GM12878 (cell line): ENCODE measurements at regions not wholly inside any gene's neighbourhood (a gene's known extent, or its start where the extent isn't known, plus 50 kb on each side); places are given as distances from the start of the nearest gene placed in this dataset.

Source experiments
- ATAC-seq: fragments of 200-7000 bp; cut with Tn5 transposase; 3 replicates; pipeline ENCODE4 v1.9.1; 2020; ENCODE audit warnings: mild to moderate bottlenecking, moderate library complexity
- BruUV-seq: library from RNA; stranded (reverse); fragments of 400-500 nt; replicated peaks from 2 replicates; lab custom pipeline; 2021; lab: Mats Ljungman, UMichigan
- CTCF ChIA-PET: fragments of 300-600 bp; sonication (Branson Sonifier 250); formaldehyde crosslinking; extraction: SDS; loops from one replicate; lab custom pipeline; 2021; ENCODE audit warnings: inconsistent platforms; lab: Yijun Ruan, JAX
- POLR2A ChIA-PET: fragments of 350-600 bp; formaldehyde crosslinking; extraction: SDS; loops from one replicate; lab custom pipeline; 2021; ENCODE audit warnings: inconsistent platforms; lab: Charles Lee
- RAD21 ChIA-PET: fragments of 300-600 bp; sonication (Branson Sonifier 250); formaldehyde crosslinking; loops from one replicate; lab custom pipeline; 2023; ENCODE audit warnings: antibody characterized with exemption; ENCODE audit not compliant: unreplicated experiment; lab: Charles Lee
- SMC1A ChIA-PET: fragments of 300-600 bp; sonication (Branson Sonifier 250); formaldehyde crosslinking; loops from one replicate; lab custom pipeline; 2023; ENCODE audit not compliant: unreplicated experiment, uncharacterized antibody; lab: Charles Lee
- DNase-seq: peaks from one replicate; pipeline ENCODE4 v3.0.0-alpha.2; 2011; ENCODE audit warnings: low read depth, low spot score
- FAIRE-seq: peaks from 3 replicates; lab custom pipeline; 2011; peaks lifted over from hg19 to GRCh38; lab: Jason Lieb, UNC
- H2AFZ ChIP-seq: 2 replicates; pipeline ENCODE4 v1.6.0; 2011; ENCODE audit warnings: low read depth, low read length, control low read depth; ENCODE audit not compliant: control insufficient read depth
- H3K27ac ChIP-seq: 2 replicates; pipeline ENCODE4 v1.5.1; 2011; ENCODE audit warnings: control low read depth; ENCODE audit not compliant: control insufficient read depth, insufficient read depth
- H3K27me3 ChIP-seq, 2 experiments: replicated peaks in 1 of 2; 2 replicates each; pipeline versions ENCODE4 v1.6.0 to v1.6.1; 2011; ENCODE audit warnings: low read length in 1 of 2; ENCODE audit not compliant: control insufficient read depth in 2 of 2, insufficient read depth in 2 of 2
- H3K36me3 ChIP-seq, 2 experiments: 2 replicates each; pipeline ENCODE4 v1.5.1; 2011; ENCODE audit warnings: low read length in 1 of 2; ENCODE audit not compliant: control insufficient read depth in 2 of 2, insufficient read depth in 2 of 2
- H3K4me1 ChIP-seq: 2 replicates; pipeline ENCODE4 v1.6.1; 2011; ENCODE audit warnings: mild to moderate bottlenecking, low read length, moderate library complexity, mixed read lengths; ENCODE audit not compliant: control insufficient read depth, insufficient read depth
- H3K4me2 ChIP-seq: 2 replicates; pipeline ENCODE4 v1.6.0; 2011; ENCODE audit warnings: control low read depth; ENCODE audit not compliant: control insufficient read depth, insufficient read depth
- H3K4me3 ChIP-seq: fragments of 200-600 bp; sonication (generic); 2 replicates; pipeline ENCODE4 v1.5.1; 2016
- H3K79me2 ChIP-seq: 2 replicates; pipeline ENCODE4 v1.6.0; 2011; ENCODE audit warnings: low read length; ENCODE audit not compliant: control insufficient read depth, insufficient read depth
- H3K9ac ChIP-seq: 2 replicates; pipeline ENCODE4 v1.8.0; 2011; ENCODE audit warnings: low read length, control low read depth, mixed read lengths; ENCODE audit not compliant: control insufficient read depth, insufficient read depth
- H3K9me3 ChIP-seq: replicated peaks from 3 replicates; pipeline ENCODE4 v1.5.1; 2011; ENCODE audit warnings: mild to moderate bottlenecking, low read length; ENCODE audit not compliant: control insufficient read depth, insufficient read depth
- H4K20me1 ChIP-seq: 2 replicates; pipeline ENCODE4 v1.6.0; 2011; ENCODE audit not compliant: control insufficient read depth, insufficient read depth
- BMI1 ChIP-seq: fragments of 450-650 bp; IDR thresholded peaks from 2 replicates; pipeline ENCODE4 v1.6.1; 2016; ENCODE audit warnings: mild to moderate bottlenecking, moderate library complexity, borderline replicate concordance
- CHD1 ChIP-seq: IDR thresholded peaks from 2 replicates; pipeline ENCODE4 v1.6.1; 2012; ENCODE audit warnings: low read depth, low read length, improper control_type of control experiment
- NFXL1 ChIP-seq: fragments of 450-650 bp; IDR thresholded peaks from 2 replicates; pipeline ENCODE4 v1.6.1; 2017; ENCODE audit warnings: antibody characterized with exemption, mild to moderate bottlenecking, borderline replicate concordance
- SMAD1 ChIP-seq: fragments of 450-650 bp; IDR thresholded peaks from 2 replicates; pipeline ENCODE4 v1.6.1; 2018; ENCODE audit warnings: mild to moderate bottlenecking, low read depth; ENCODE audit not compliant: partially characterized antibody
- SREBF1 ChIP-seq: IDR thresholded peaks from 2 replicates; pipeline ENCODE4 v1.6.1; 2012; ENCODE audit warnings: mild to moderate bottlenecking, low read length
- SRF ChIP-seq, 2 experiments: IDR thresholded peaks; 2 replicates each; pipeline ENCODE4 v1.6.1; 2011; ENCODE audit warnings: low read depth in 2 of 2, low read length in 2 of 2, mild to moderate bottlenecking in 1 of 2, moderate library complexity in 1 of 2
- TCF7 ChIP-seq: IDR thresholded peaks from 2 replicates; pipeline ENCODE4 v1.6.1; 2014; ENCODE audit warnings: antibody characterized with exemption, borderline replicate concordance
- ZNF217 ChIP-seq: fragments of 450-650 bp; IDR thresholded peaks from 2 replicates; pipeline ENCODE4 v1.6.1; 2017; ENCODE audit warnings: antibody characterized with exemption, mild to moderate bottlenecking
- WGBS: methylation state at CpG from one replicate; pipeline ENCODE4 v1.1.6; 2016; ENCODE audit warnings: low lambda C conversion rate; ENCODE audit not compliant: insufficient replicate concordance, insufficient coverage; ENCODE audit errors: missing lambda C conversion rate; 5-methylcytosine and 5-hydroxymethylcytosine counted together
- in situ Hi-C: fragments of 300-500 bp; cut with MboI; formaldehyde crosslinking; loops from 9 replicates; pipeline ENCODE4 v1.14.3; 2018; ENCODE audit warnings: mixed read lengths
- intact Hi-C: fragments of 100-400 bp; cut with micrococcal nuclease; formaldehyde crosslinking; loops from one replicate; pipeline ENCODE4 v1.14.2; 2022; ENCODE audit not compliant: unreplicated experiment
- TF ChIP-seq, protein P1 (sequence below): fragments of 450-650 bp; IDR thresholded peaks from 2 replicates; pipeline ENCODE4 v1.6.1; 2017; ENCODE audit warnings: mild to moderate bottlenecking, moderate library complexity

DNA sequence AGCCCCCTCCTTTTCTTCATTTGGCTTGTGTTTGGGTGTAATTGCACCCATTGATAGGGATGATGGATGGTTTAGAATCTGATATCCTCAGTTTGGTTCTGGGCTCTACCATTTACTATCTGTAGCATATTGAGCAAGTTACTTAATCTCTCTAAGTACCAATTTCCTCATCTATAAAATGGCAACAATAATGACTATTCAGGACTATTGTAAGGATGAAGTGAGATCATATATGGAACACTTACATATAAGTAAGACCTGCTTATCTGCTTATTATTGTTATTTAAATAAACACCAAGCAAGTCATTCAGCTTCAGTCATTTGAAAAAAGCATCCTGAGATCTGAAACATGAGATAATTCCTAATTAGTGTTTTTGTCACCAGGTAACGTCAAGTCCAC, 127.0 kb downstream of the SEC23IP start:
- H3K36me3 ChIP-seq = no peaks in the 10 kb centered on the region
- no TSS peak for BruUV-seq
- ChIA-PET RAD21 (no interaction called here), SMC1A (no interaction called here), CTCF (no interaction called here)
- no peaks in the 10 kb centered on the region; a peak in 1 of 4 replicates for H3K27me3 ChIP-seq
- no peak overlapping the region for H2AFZ ChIP-seq
- ATAC-seq (no peak), FAIRE-seq (no peak), DNase-seq (no peak)
- no peaks in the 10 kb centered on the region for H3K79me2 ChIP-seq
- WGBS = 5% methylated on average over 1 of the region's 1 CpG
- intact Hi-C loops (no loop called here), in situ Hi-C loops (no loop called here)
- H4K20me1 ChIP-seq = no peaks in the 10 kb centered on the region
- no peak overlapping the region for H3K9ac ChIP-seq
- H3K27ac ChIP-seq = no peak overlapping the region
- no peak for TF ChIP-seq TCF7
- TF ChIP-seq SMAD1 = no peak
- no peak for TF ChIP-seq SREBF1
- TF ChIP-seq SRF (IDR thresholded peaks at IDR 0.05; ENCODE audit: low read depth in 2 of 2, low read length in 2 of 2) = no peak
- no peak for TF ChIP-seq ZNF217
- TF ChIP-seq, protein P1, sequence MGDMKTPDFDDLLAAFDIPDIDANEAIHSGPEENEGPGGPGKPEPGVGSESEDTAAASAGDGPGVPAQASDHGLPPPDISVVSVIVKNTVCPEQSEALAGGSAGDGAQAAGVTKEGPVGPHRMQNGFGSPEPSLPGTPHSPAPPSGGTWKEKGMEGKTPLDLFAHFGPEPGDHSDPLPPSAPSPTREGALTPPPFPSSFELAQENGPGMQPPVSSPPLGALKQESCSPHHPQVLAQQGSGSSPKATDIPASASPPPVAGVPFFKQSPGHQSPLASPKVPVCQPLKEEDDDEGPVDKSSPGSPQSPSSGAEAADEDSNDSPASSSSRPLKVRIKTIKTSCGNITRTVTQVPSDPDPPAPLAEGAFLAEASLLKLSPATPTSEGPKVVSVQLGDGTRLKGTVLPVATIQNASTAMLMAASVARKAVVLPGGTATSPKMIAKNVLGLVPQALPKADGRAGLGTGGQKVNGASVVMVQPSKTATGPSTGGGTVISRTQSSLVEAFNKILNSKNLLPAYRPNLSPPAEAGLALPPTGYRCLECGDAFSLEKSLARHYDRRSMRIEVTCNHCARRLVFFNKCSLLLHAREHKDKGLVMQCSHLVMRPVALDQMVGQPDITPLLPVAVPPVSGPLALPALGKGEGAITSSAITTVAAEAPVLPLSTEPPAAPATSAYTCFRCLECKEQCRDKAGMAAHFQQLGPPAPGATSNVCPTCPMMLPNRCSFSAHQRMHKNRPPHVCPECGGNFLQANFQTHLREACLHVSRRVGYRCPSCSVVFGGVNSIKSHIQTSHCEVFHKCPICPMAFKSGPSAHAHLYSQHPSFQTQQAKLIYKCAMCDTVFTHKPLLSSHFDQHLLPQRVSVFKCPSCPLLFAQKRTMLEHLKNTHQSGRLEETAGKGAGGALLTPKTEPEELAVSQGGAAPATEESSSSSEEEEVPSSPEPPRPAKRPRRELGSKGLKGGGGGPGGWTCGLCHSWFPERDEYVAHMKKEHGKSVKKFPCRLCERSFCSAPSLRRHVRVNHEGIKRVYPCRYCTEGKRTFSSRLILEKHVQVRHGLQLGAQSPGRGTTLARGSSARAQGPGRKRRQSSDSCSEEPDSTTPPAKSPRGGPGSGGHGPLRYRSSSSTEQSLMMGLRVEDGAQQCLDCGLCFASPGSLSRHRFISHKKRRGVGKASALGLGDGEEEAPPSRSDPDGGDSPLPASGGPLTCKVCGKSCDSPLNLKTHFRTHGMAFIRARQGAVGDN = no peak
- TF ChIP-seq CHD1 = no peak
- no peak for TF ChIP-seq NFXL1
- no peak for TF ChIP-seq BMI1
- TF ChIP-seq, all 136 proteins: peak for 0
- POLR2A ChIA-PET = no interaction called here
- no peak overlapping the region for H3K4me2 ChIP-seq
- no peak overlapping the region for H3K4me3 ChIP-seq
- no peaks in the 10 kb centered on the region for H3K4me1 ChIP-seq
- H3K9me3 ChIP-seq = no peaks in the 10 kb centered on the region
